DOHH2 (cell line): ENCODE measurements at regions not wholly inside any gene's neighbourhood (a gene's known extent, or its start where the extent isn't known, plus 50 kb on each side); places are given as distances from the start of the nearest gene placed in this dataset.

Experiments used
- H3F3A ChIP-seq: fragments of 200-600 bp; sonication (generic), shearing (Covaris generic); 2 replicates; pipeline ENCODE4 v1.6.0; 2016; ENCODE audit warnings: antibody characterized with exemption, mild to moderate bottlenecking; ENCODE audit not compliant: control insufficient read depth, insufficient read depth
- H3K27ac ChIP-seq: fragments of 200-600 bp; sonication (generic); 2 replicates; pipeline ENCODE4 v1.5.1; 2014; ENCODE audit warnings: low read depth, mild to moderate bottlenecking, low read length, moderate library complexity
- H3K27me3 ChIP-seq: fragments of 200-600 bp; sonication (generic); 2 replicates; pipeline ENCODE4 v1.6.1; 2014; ENCODE audit warnings: mild to moderate bottlenecking, low read length, mixed read lengths; ENCODE audit not compliant: control insufficient read depth
- H3K36me3 ChIP-seq: fragments of 200-600 bp; sonication (generic); 2 replicates; pipeline ENCODE4 v1.6.1; 2014; ENCODE audit warnings: mild to moderate bottlenecking, low read length, moderate library complexity, mixed read lengths; ENCODE audit not compliant: control insufficient read depth
- H3K4me1 ChIP-seq: fragments of 200-600 bp; sonication (generic); 2 replicates; pipeline ENCODE4 v1.6.1; 2014; ENCODE audit warnings: mild to moderate bottlenecking, low read length, mixed read lengths; ENCODE audit not compliant: control insufficient read depth
- H3K4me2 ChIP-seq: fragments of 200-600 bp; sonication (generic); 2 replicates; pipeline ENCODE4 v1.6.0; 2014; ENCODE audit warnings: mild to moderate bottlenecking, low read length, moderate library complexity
- H3K4me3 ChIP-seq: fragments of 200-600 bp; sonication (generic); 2 replicates; pipeline ENCODE4 v1.5.1; 2014; ENCODE audit warnings: mild to moderate bottlenecking, low read length, mixed read lengths
- H3K79me2 ChIP-seq: fragments of 200-600 bp; sonication (generic); 2 replicates; pipeline ENCODE4 v1.6.1; 2014; ENCODE audit warnings: mild to moderate bottlenecking, low read length, mixed read lengths; ENCODE audit not compliant: control insufficient read depth
- H3K9me2 ChIP-seq: fragments of 200-600 bp; sonication (generic); replicated peaks from 2 replicates; pipeline ENCODE4 v1.6.1; 2014; ENCODE audit warnings: mild to moderate bottlenecking, low read length, mixed read lengths; ENCODE audit not compliant: control insufficient read depth
- H3K9me3 ChIP-seq: fragments of 200-600 bp; sonication (generic); 2 replicates; pipeline ENCODE4 v1.6.1; 2014; ENCODE audit warnings: antibody characterized with exemption, low read length, mixed read lengths; ENCODE audit not compliant: control insufficient read depth, insufficient read depth
- H4K20me1 ChIP-seq: fragments of 200-600 bp; sonication (generic); 2 replicates; pipeline ENCODE4 v1.6.0; 2014; ENCODE audit warnings: low read depth, mild to moderate bottlenecking, antibody characterized with exemption, low read length, moderate library complexity; ENCODE audit not compliant: control insufficient read depth, insufficient read depth
- EZH2phosphoT487 ChIP-seq: fragments of 200-600 bp; sonication (generic); IDR thresholded peaks from 2 replicates; pipeline ENCODE4 v1.6.1; 2017; ENCODE audit warnings: borderline replicate concordance, mild to moderate bottlenecking, antibody characterized with exemption, low read length, moderate library complexity, mixed read lengths
- TF ChIP-seq, protein P1 (sequence below): fragments of 200-600 bp; sonication (generic); IDR thresholded peaks from one replicate; pipeline ENCODE4 v1.5.1; 2014; ENCODE audit warnings: antibody characterized with exemption, mild to moderate bottlenecking, low read depth, low read length; ENCODE audit not compliant: poor library complexity, severe bottlenecking

DNA sequence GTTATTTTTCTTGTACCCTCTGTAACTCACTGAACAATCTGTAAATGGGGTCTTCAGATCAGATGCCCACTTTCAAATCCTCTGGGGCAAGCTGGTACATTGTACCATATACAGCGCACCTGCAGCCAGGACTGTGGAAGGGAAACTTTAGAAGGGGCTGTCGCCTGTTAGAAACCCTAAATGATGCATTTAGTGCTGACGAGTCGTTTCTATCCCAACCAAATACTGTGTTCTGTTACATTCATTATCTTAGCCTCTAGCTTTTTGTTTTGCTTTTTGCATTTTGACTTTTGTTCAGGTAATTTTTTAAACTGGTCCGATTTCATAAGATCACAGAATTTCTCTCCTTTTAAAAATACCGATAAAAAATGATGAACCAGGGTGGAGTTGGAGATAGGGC is 66.4 kb upstream of the AGA start:
- no peaks in the 10 kb centered on the region for H3F3A ChIP-seq
- no peaks in the 10 kb centered on the region for H3K9me3 ChIP-seq
- H3K36me3 ChIP-seq: no peaks in the 10 kb centered on the region
- H4K20me1 ChIP-seq: no peaks in the 10 kb centered on the region
- H3K79me2 ChIP-seq: no peaks in the 10 kb centered on the region
- no peaks in the 10 kb centered on the region for H3K27me3 ChIP-seq
- H3K27ac ChIP-seq: no peak overlapping the region
- H3K4me1 ChIP-seq: no peaks in the 10 kb centered on the region
- no peaks in the 10 kb centered on the region for H3K9me2 ChIP-seq
- no peak for TF ChIP-seq EZH2phosphoT487
- TF ChIP-seq, protein P1, sequence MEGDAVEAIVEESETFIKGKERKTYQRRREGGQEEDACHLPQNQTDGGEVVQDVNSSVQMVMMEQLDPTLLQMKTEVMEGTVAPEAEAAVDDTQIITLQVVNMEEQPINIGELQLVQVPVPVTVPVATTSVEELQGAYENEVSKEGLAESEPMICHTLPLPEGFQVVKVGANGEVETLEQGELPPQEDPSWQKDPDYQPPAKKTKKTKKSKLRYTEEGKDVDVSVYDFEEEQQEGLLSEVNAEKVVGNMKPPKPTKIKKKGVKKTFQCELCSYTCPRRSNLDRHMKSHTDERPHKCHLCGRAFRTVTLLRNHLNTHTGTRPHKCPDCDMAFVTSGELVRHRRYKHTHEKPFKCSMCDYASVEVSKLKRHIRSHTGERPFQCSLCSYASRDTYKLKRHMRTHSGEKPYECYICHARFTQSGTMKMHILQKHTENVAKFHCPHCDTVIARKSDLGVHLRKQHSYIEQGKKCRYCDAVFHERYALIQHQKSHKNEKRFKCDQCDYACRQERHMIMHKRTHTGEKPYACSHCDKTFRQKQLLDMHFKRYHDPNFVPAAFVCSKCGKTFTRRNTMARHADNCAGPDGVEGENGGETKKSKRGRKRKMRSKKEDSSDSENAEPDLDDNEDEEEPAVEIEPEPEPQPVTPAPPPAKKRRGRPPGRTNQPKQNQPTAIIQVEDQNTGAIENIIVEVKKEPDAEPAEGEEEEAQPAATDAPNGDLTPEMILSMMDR: no peak
- no peak overlapping the region for H3K4me2 ChIP-seq
- H3K4me3 ChIP-seq: no peak overlapping the region

- TF ChIP-seq, protein P1: no peak
- TF ChIP-seq EZH2phosphoT487: no peak
Observed at GRCh38 chr4:177509226-177509745, 67.0 kb upstream of the AGA start.

DNA sequence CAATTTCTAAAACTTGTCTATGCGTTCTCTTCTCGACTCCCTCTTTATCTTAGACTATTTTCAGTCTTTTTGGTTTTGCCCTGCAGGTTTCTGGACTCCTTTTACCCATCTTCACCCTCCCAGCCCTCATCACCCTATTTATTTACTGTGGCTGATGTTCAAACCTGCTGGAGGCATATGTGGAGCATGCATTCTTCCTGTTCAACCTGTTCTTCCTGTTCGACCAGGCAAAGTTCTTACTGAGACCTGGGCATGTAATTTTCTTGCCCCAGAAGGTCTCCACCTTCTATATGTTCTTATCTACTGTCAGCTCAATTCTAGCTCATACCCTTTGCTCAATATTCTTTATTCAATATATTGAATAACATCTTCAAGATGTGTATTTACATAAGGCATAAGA is 69.4 kb upstream of the AGA start:
- Histone ChIP-seq H3K9me2 (no peaks in the 10 kb centered on the region), H4K20me1 (no peaks in the 10 kb centered on the region), H3K4me1 (no peaks in the 10 kb centered on the region), H3F3A (no peaks in the 10 kb centered on the region), H3K36me3 (no peaks in the 10 kb centered on the region), H3K79me2 (no peaks in the 10 kb centered on the region), H3K27ac (no peak overlapping the region), H3K9me3 (no peaks in the 10 kb centered on the region), H3K27me3 (no peaks in the 10 kb centered on the region), H3K4me3 (no peak overlapping the region), H3K4me2 (no peak overlapping the region)
- TF ChIP-seq EZH2phosphoT487: no peak
- TF ChIP-seq, protein P1: no peak

More at GRCh38 chr4:177509226-177509745, 67.0 kb upstream of the AGA start:
- H4K20me1 ChIP-seq: no peaks in the 10 kb centered on the region
- no peak overlapping the region for H3K27ac ChIP-seq
- H3F3A ChIP-seq: no peaks in the 10 kb centered on the region
- no peaks in the 10 kb centered on the region for H3K36me3 ChIP-seq
- no peaks in the 10 kb centered on the region for H3K27me3 ChIP-seq
- H3K4me3 ChIP-seq: no peak overlapping the region
- no peaks in the 10 kb centered on the region for H3K4me1 ChIP-seq
- no peaks in the 10 kb centered on the region for H3K9me2 ChIP-seq
- no peak overlapping the region for H3K4me2 ChIP-seq
- no peaks in the 10 kb centered on the region for H3K79me2 ChIP-seq
- no peaks in the 10 kb centered on the region for H3K9me3 ChIP-seq

DNA sequence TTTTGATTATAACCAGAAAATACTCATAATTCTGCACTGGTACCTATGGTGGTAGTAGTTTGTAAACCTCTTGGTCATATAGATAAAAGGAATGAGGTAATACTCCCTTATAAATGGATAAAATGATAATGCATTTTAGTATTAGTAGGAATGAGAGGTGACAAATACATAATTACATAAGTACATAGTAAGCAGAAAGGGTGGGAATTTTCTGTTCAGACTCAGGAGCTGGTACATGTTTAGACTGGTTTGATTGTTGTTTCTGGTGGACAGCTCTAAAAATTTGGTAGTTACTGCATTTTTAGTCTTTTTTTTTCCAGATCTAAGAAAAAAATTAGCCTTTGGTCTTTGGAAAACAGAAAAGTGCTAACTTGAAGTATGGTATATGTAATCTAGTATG is 70.4 kb upstream of the AGA start:
- H3K4me1 ChIP-seq: no peaks in the 10 kb centered on the region
- no peaks in the 10 kb centered on the region for H4K20me1 ChIP-seq
- H3K4me2 ChIP-seq: no peak overlapping the region
- H3K27ac ChIP-seq: no peak overlapping the region
- no peaks in the 10 kb centered on the region for H3K9me2 ChIP-seq
- no peak for TF ChIP-seq EZH2phosphoT487
- TF ChIP-seq, protein P1: no peak
- H3K4me3 ChIP-seq: no peak overlapping the region
- no peaks in the 10 kb centered on the region for H3K27me3 ChIP-seq
- H3K79me2 ChIP-seq: no peaks in the 10 kb centered on the region
- no peaks in the 10 kb centered on the region for H3K9me3 ChIP-seq
- H3F3A ChIP-seq: no peaks in the 10 kb centered on the region
- no peaks in the 10 kb centered on the region for H3K36me3 ChIP-seq
